HL-60 (cell line): ENCODE measurements at regions not wholly inside any gene's neighbourhood (a gene's known extent, or its start where the extent isn't known, plus 50 kb on each side); places are given as distances from the start of the nearest gene placed in this dataset.

Source experiments
- DNase-seq, 2 experiments: peaks; one replicate each; pipeline ENCODE4 v3.0.0-alpha.2; 2010 to 2020; ENCODE audit warnings: low read depth in 1 of 2, low spot score in 1 of 2
- H3K27ac ChIP-seq: fragments of 250-450 bp; sonication (Bioruptor Pico); replicated peaks from 2 replicates; pipeline ENCODE4 v1.5.1; 2020; ENCODE audit warnings: mild to moderate bottlenecking, moderate library complexity
- H3K27me3 ChIP-seq: fragments of 250-450 bp; sonication (Bioruptor Pico); 2 replicates; pipeline ENCODE4 v1.5.1; 2021; ENCODE audit warnings: mild to moderate bottlenecking, moderate library complexity; ENCODE audit not compliant: insufficient read depth, poor library complexity, severe bottlenecking
- H3K4me3 ChIP-seq: replicated peaks from 2 replicates; pipeline ENCODE4 v1.5.1; 2011; ENCODE audit warnings: mild to moderate bottlenecking, control low read depth, low read length; ENCODE audit not compliant: insufficient read depth
- GABPA ChIP-seq: IDR thresholded peaks from 2 replicates; pipeline ENCODE4 v1.6.1; 2012; ENCODE audit warnings: low read depth
- POLR2AphosphoS5 ChIP-seq: IDR thresholded peaks from 2 replicates; pipeline ENCODE4 v1.6.1; 2012; ENCODE audit warnings: low read depth
- SPI1 ChIP-seq: IDR thresholded peaks from 2 replicates; pipeline ENCODE4 v1.6.1; 2012; ENCODE audit warnings: low read depth, mild to moderate bottlenecking, borderline replicate concordance
- TF ChIP-seq, protein P1 (sequence below): IDR thresholded peaks from 2 replicates; pipeline ENCODE4 v1.6.1; 2012; ENCODE audit warnings: low read depth; ENCODE audit not compliant: insufficient replicate concordance
- TF ChIP-seq, protein P2 (sequence below): IDR thresholded peaks from one replicate; pipeline ENCODE4 v1.5.1; 2011; ENCODE audit warnings: low read length, control low read depth, inconsistent platforms; ENCODE audit not compliant: insufficient read depth

GRCh38 chr6:101083533-101084175, 202.5 kb upstream of the ASCC3 start:
- Histone ChIP-seq H3K4me3 (no peak overlapping the region), H3K27ac (no peak overlapping the region), H3K27me3 (no peaks in the 10 kb centered on the region)
- DNase-seq = no peak
- TF ChIP-seq, protein P1, sequence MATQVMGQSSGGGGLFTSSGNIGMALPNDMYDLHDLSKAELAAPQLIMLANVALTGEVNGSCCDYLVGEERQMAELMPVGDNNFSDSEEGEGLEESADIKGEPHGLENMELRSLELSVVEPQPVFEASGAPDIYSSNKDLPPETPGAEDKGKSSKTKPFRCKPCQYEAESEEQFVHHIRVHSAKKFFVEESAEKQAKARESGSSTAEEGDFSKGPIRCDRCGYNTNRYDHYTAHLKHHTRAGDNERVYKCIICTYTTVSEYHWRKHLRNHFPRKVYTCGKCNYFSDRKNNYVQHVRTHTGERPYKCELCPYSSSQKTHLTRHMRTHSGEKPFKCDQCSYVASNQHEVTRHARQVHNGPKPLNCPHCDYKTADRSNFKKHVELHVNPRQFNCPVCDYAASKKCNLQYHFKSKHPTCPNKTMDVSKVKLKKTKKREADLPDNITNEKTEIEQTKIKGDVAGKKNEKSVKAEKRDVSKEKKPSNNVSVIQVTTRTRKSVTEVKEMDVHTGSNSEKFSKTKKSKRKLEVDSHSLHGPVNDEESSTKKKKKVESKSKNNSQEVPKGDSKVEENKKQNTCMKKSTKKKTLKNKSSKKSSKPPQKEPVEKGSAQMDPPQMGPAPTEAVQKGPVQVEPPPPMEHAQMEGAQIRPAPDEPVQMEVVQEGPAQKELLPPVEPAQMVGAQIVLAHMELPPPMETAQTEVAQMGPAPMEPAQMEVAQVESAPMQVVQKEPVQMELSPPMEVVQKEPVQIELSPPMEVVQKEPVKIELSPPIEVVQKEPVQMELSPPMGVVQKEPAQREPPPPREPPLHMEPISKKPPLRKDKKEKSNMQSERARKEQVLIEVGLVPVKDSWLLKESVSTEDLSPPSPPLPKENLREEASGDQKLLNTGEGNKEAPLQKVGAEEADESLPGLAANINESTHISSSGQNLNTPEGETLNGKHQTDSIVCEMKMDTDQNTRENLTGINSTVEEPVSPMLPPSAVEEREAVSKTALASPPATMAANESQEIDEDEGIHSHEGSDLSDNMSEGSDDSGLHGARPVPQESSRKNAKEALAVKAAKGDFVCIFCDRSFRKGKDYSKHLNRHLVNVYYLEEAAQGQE = no peak
- TF ChIP-seq GABPA = no peak
- TF ChIP-seq POLR2AphosphoS5 = no peak
- TF ChIP-seq SPI1 = no peak
- TF ChIP-seq, protein P2, sequence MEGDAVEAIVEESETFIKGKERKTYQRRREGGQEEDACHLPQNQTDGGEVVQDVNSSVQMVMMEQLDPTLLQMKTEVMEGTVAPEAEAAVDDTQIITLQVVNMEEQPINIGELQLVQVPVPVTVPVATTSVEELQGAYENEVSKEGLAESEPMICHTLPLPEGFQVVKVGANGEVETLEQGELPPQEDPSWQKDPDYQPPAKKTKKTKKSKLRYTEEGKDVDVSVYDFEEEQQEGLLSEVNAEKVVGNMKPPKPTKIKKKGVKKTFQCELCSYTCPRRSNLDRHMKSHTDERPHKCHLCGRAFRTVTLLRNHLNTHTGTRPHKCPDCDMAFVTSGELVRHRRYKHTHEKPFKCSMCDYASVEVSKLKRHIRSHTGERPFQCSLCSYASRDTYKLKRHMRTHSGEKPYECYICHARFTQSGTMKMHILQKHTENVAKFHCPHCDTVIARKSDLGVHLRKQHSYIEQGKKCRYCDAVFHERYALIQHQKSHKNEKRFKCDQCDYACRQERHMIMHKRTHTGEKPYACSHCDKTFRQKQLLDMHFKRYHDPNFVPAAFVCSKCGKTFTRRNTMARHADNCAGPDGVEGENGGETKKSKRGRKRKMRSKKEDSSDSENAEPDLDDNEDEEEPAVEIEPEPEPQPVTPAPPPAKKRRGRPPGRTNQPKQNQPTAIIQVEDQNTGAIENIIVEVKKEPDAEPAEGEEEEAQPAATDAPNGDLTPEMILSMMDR = no peak

DNA sequence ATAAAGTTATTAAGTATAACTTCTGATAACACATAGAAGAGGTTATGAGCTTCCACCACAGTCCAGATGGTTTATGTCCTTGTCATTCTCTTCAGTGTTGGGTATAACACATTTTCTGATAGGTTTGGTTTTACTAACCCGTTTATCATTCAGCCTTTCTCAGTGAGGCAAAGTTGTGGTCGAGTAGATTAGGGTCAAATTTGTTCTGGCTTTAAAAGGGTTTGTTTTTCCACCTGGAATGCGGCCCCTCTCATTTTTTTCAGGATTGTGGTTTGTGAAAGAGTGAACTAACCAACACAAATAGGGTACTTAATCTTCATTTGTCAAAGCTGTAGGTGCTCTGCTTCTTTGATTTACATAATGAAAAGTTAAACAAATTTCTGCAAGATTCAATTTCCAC, 204.2 kb upstream of the ASCC3 start:
- H3K27me3 ChIP-seq = no peaks in the 10 kb centered on the region
- DNase-seq = no peak
- no peak for TF ChIP-seq SPI1
- no peak overlapping the region for H3K4me3 ChIP-seq
- no peak overlapping the region for H3K27ac ChIP-seq

GRCh38 chr6:101086473-101086872, 205.3 kb upstream of the ASCC3 start:
- no peak for DNase-seq
- TF ChIP-seq GABPA = no peak
- TF ChIP-seq POLR2AphosphoS5 = no peak

DNA sequence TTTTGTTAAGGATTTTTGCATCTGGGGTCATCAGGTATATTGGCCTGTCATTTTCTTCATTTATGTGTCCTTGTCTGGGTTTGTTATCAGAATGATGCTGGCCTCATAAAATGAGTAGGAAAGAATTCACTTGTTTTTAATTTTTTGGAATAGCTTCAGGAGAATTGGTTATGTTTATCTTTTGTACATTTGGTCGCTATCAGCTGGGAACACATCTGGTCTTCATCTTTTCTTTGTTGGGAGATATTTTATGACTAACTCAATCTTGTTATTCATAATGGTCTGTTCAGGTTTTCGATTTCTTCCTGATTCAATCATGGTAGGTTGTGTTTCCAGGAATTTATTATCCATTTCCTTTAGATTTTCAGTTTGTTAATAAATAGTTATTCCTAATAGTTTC, 207.5 kb upstream of the ASCC3 start:
- H3K27me3 ChIP-seq = no peaks in the 10 kb centered on the region
- no peak overlapping the region for H3K4me3 ChIP-seq
- TF ChIP-seq POLR2AphosphoS5 (no peak), SPI1 (no peak), GABPA (no peak)
- TF ChIP-seq, protein P1 = no peak
- TF ChIP-seq, protein P2 = no peak
- no peak overlapping the region for H3K27ac ChIP-seq
- no peak for DNase-seq

More at GRCh38 chr6:101086473-101086872, 205.3 kb upstream of the ASCC3 start:
- Histone ChIP-seq H3K27ac (no peak overlapping the region), H3K27me3 (no peaks in the 10 kb centered on the region), H3K4me3 (no peak overlapping the region)

GRCh38 chr6:101089640-101090039, 208.5 kb upstream of the ASCC3 start:
- no peak overlapping the region for H3K4me3 ChIP-seq
- TF ChIP-seq, protein P1 = no peak
- TF ChIP-seq, protein P2 = no peak
- TF ChIP-seq POLR2AphosphoS5 = no peak
- no peak for TF ChIP-seq GABPA
- no peak for TF ChIP-seq SPI1
- DNase-seq = no peak
- H3K27ac ChIP-seq = no peak overlapping the region
- no peaks in the 10 kb centered on the region for H3K27me3 ChIP-seq
